ENCODE measurements at regions not wholly inside any gene's neighbourhood (a gene's known extent, or its start where the extent isn't known, plus 50 kb on each side); places are given as distances from the start of the nearest gene placed in this dataset.

DNA sequence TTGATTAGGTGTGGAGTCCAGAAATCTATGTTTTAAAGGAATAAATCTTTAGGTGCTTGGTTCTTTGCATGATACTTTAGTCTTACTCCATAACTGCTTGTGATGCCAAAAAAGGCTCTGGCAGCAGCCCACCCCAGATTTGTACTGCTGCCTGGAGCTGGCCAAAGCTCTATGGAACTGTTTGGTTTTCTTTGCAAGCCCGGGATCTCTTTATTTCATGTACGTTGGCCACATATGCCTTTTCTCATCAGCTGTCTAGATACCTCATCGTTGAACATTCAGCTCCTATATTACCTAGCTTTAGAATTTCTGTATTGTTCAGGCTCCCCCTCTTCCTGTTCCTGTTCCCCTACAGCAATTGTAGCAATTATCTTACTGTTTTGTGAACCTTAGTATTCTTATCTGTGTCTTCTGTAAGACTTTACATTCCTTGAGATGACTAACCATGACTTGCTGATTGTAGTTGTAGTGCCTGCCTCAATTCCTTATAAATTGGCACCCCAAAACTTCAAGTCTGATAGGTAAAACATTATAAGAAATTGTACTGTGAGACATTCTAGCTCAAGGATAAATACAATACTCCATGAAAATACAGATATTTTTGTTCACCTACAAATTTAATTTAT is 199.4 kb upstream of the GPRIN3 start:
- WGBS (ENCODE audit: insufficient coverage, low coverage, missing lambda C conversion rate), result 0% methylated on average over 3 of the region's 3 CpGs
- ChIA-PET POLR2A (interaction anchor here (0.6 kb wide), 1 partner anchor 914 kb away, joined by 3 read pairs; no protein-coding TSS in a partner anchor), CTCF (ENCODE audit: low intra/inter-chr PET ratio) (no interaction called here)
- Histone ChIP-seq H4K20me1 (replicated peaks; ENCODE audit: control insufficient read depth, insufficient read depth, low read length) (no peaks in the 10 kb centered on the region), H3K4me3 (no peak overlapping the region), H3K9ac (ENCODE audit: insufficient read depth in 1 of 2, low read depth in 2 of 2, low read length in 2 of 2) (no peak overlapping the region), H3K4me1 (replicated peaks in 1 of 2; ENCODE audit: control insufficient read depth in 2 of 2, insufficient read depth in 2 of 2, low read length in 2 of 2) (no peaks in the 10 kb centered on the region), H3K79me2 (ENCODE audit: control insufficient read depth, insufficient read depth, low read length) (no peaks in the 10 kb centered on the region), H3K27me3 (ENCODE audit: control insufficient read depth in 2 of 2, insufficient read depth in 2 of 2, low read length in 2 of 2) (no peaks in the 10 kb centered on the region), H3K36me3 (ENCODE audit: control insufficient read depth, insufficient read depth, low read length) (no peaks in the 10 kb centered on the region), H3K27ac (ENCODE audit: extremely low read depth, low read depth, low read length) (no peak overlapping the region), H3K4me2 (ENCODE audit: insufficient read depth, low read length) (no peak overlapping the region), H2AFZ (ENCODE audit: low read depth, low read length) (no peak overlapping the region), H3K9me1 (ENCODE audit: control insufficient read depth, insufficient read depth, low read length) (no peaks in the 10 kb centered on the region), H3K9me3 (replicated peaks; ENCODE audit: control insufficient read depth, insufficient read depth, low read depth, low read length) (0 out of 2 replicates have a peak, but pooled peaks cover 2% of the 10 kb centered on the region)
- no TSS peak for BruUV-seq (replicated peaks)
- in situ Hi-C loops (cut with MboI) (no loop called here), intact Hi-C loops (cut with micrococcal nuclease) (no loop called here)
- DNase-seq (ENCODE audit: extremely low read depth in 1 of 4, low spot score in 3 of 4) (no peak), FAIRE-seq (no peak), ATAC-seq (no peak)
- TF ChIP-seq ZNF184 (CRISPR knock-in tag; IDR thresholded peaks at IDR 0.05) (no peak), ZNF507 (tag; conservative IDR thresholded peaks at IDR 0.05) (no peak), BMI1 (IDR thresholded peaks at IDR 0.05; ENCODE audit: low read length) (no peak), NEUROD1 (IDR thresholded peaks at IDR 0.05; ENCODE audit: borderline replicate concordance, low read depth, low read length, partially characterized antibody) (no peak), ARID3B (CRISPR knock-in tag; IDR thresholded peaks at IDR 0.05; ENCODE audit: borderline replicate concordance) (no peak), TEAD4 (IDR thresholded peaks at IDR 0.05; ENCODE audit: low read length) (no peak), TEAD4 (CRISPR knock-in tag; IDR thresholded peaks at IDR 0.05; ENCODE audit: borderline replicate concordance) (no peak), ZSCAN29 (IDR thresholded peaks at IDR 0.05) (no peak), RFX5 (IDR thresholded peaks at IDR 0.05; ENCODE audit: low read depth, low read length) (no peak), KLF13 (tag; IDR thresholded peaks at IDR 0.05; ENCODE audit: borderline replicate concordance, low read depth) (no peak), NFATC3 (IDR thresholded peaks at IDR 0.05) (no peak)
- TF ChIP-seq, protein P1, sequence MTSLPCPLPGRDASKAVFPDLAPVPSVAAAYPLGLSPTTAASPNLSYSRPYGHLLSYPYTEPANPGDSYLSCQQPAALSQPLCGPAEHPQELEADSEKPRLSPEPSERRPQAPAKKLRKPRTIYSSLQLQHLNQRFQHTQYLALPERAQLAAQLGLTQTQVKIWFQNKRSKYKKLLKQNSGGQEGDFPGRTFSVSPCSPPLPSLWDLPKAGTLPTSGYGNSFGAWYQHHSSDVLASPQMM (CRISPR knock-in tag; IDR thresholded peaks at IDR 0.05), result no peak
- TF ChIP-seq, protein P2, sequence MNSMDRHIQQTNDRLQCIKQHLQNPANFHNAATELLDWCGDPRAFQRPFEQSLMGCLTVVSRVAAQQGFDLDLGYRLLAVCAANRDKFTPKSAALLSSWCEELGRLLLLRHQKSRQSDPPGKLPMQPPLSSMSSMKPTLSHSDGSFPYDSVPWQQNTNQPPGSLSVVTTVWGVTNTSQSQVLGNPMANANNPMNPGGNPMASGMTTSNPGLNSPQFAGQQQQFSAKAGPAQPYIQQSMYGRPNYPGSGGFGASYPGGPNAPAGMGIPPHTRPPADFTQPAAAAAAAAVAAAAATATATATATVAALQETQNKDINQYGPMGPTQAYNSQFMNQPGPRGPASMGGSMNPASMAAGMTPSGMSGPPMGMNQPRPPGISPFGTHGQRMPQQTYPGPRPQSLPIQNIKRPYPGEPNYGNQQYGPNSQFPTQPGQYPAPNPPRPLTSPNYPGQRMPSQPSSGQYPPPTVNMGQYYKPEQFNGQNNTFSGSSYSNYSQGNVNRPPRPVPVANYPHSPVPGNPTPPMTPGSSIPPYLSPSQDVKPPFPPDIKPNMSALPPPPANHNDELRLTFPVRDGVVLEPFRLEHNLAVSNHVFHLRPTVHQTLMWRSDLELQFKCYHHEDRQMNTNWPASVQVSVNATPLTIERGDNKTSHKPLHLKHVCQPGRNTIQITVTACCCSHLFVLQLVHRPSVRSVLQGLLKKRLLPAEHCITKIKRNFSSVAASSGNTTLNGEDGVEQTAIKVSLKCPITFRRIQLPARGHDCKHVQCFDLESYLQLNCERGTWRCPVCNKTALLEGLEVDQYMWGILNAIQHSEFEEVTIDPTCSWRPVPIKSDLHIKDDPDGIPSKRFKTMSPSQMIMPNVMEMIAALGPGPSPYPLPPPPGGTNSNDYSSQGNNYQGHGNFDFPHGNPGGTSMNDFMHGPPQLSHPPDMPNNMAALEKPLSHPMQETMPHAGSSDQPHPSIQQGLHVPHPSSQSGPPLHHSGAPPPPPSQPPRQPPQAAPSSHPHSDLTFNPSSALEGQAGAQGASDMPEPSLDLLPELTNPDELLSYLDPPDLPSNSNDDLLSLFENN (IDR thresholded peaks at IDR 0.05; ENCODE audit: low read depth in 2 of 2, low read length in 2 of 2), result no peak
